Neural crest cell (in vitro differentiated cells): ENCODE measurements at regions not wholly inside any gene's neighbourhood (a gene's known extent, or its start where the extent isn't known, plus 50 kb on each side); places are given as distances from the start of the nearest gene placed in this dataset.
"Not testable (repeated sequence)": the region's sequence is repeated elsewhere in the genome, so short reads cannot be mapped to it uniquely, and the experiment has no call there.

Experiments used
- DNase-seq: peaks from one replicate; pipeline ENCODE4 v3.0.0; 2021; ENCODE audit warnings: low read depth, mixed read lengths, low spot score
- H3K27ac Mint-ChIP-seq: one replicate; pipeline ENCODE4 v1.8.0; 2021; ENCODE audit warnings: mild to moderate bottlenecking, mixed read lengths; ENCODE audit not compliant: unreplicated experiment
- H3K27me3 Mint-ChIP-seq: 2 replicates; pipeline ENCODE4 v1.8.0; 2021; ENCODE audit warnings: low read depth, mild to moderate bottlenecking, mixed read lengths
- H3K36me3 Mint-ChIP-seq: 2 replicates; pipeline ENCODE4 v1.8.0; 2021; ENCODE audit warnings: low read depth, mild to moderate bottlenecking, mixed read lengths
- H3K4me1 Mint-ChIP-seq: 2 replicates; pipeline ENCODE4 v1.8.0; 2021; ENCODE audit warnings: mixed read lengths
- H3K4me3 Mint-ChIP-seq: one replicate; pipeline ENCODE4 v1.8.0; 2021; ENCODE audit warnings: mild to moderate bottlenecking, mixed read lengths
- H3K9me3 Mint-ChIP-seq: 2 replicates; pipeline ENCODE4 v1.8.0; 2021; ENCODE audit warnings: mixed read lengths
- CTCF ChIP-seq: fragments of 200-600 bp; sonication (generic); conservative IDR thresholded peaks from 2 replicates; pipeline ENCODE4 v1.5.0; 2021; ENCODE audit warnings: antibody characterized with exemption, mild to moderate bottlenecking

DNA sequence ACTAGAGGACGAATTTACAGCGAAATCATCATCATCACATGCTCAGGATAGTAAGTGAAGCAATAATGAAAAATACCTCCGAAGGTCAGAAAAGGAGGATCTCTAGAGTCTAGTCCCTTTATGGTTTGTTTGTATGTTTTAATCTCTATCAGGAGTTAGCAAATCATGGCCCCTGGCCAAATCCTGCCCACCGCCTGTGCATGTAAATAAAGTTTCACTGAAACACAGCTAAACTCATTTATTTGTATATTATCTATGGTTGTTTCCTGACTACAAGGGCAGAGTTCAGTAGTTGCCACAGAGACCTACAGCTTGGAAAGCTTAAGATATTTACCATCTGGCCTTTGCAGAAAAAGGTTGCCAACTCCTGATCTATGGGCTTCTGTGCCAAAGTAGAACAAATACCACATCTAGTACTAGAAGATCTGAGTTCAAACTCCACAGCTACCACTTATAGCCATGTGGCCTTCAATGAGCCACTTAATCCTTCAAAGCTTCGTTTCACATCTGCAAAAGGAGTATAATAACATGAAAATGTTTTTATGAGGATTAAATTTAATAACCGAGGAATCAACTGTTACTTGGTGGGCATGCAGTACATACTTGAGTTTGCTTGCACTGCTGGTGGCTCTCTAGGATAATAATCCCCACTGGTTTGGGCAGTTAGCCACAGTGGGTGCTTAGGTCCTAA lies 94.0 kb upstream of the KIF26B start:
- TF ChIP-seq CTCF: no peak
- H3K27ac Mint-ChIP-seq: no peak overlapping the region

GRCh38 chr1:245059806-245060424 lies 94.9 kb upstream of the KIF26B start:
- TF ChIP-seq CTCF: no peak
- no peaks in the 10 kb centered on the region for H3K4me1 Mint-ChIP-seq
- no peak overlapping the region for H3K27ac Mint-ChIP-seq
- H3K4me3 Mint-ChIP-seq: no peak overlapping the region
- peaks cover 5% of the 10 kb centered on the region for H3K36me3 Mint-ChIP-seq
- H3K9me3 Mint-ChIP-seq: no peaks in the 10 kb centered on the region
- DNase-seq: no peak
- H3K27me3 Mint-ChIP-seq: no peaks in the 10 kb centered on the region

More for the DNA sequence above, 94.0 kb upstream of the KIF26B start:
- no peak for DNase-seq
- peaks cover 9% of the 10 kb centered on the region for H3K36me3 Mint-ChIP-seq
- H3K4me3 Mint-ChIP-seq: no peak overlapping the region
- no peaks in the 10 kb centered on the region for H3K4me1 Mint-ChIP-seq
- no peaks in the 10 kb centered on the region for H3K9me3 Mint-ChIP-seq
- H3K27me3 Mint-ChIP-seq: no peaks in the 10 kb centered on the region

- no peak for DNase-seq
- no peak for TF ChIP-seq CTCF
- Mint-ChIP-seq H3K4me3 (no peak overlapping the region), H3K27ac (no peak overlapping the region), H3K27me3 (no peaks in the 10 kb centered on the region), H3K9me3 (no peaks in the 10 kb centered on the region), H3K36me3 (peaks cover 13% of the 10 kb centered on the region), H3K4me1 (peaks cover 6% of the 10 kb centered on the region)
Observed at GRCh38 chr1:245058882-245059281, 95.9 kb upstream of the KIF26B start.

GRCh38 chr1:245058436-245058835 lies 96.3 kb upstream of the KIF26B start:
- no peak for DNase-seq
- Mint-ChIP-seq H3K27ac (no peak overlapping the region), H3K36me3 (peaks cover 13% of the 10 kb centered on the region), H3K4me3 (no peak overlapping the region), H3K4me1 (peaks cover 6% of the 10 kb centered on the region), H3K9me3 (no peaks in the 10 kb centered on the region), H3K27me3 (no peaks in the 10 kb centered on the region)
- no peak for TF ChIP-seq CTCF

DNA sequence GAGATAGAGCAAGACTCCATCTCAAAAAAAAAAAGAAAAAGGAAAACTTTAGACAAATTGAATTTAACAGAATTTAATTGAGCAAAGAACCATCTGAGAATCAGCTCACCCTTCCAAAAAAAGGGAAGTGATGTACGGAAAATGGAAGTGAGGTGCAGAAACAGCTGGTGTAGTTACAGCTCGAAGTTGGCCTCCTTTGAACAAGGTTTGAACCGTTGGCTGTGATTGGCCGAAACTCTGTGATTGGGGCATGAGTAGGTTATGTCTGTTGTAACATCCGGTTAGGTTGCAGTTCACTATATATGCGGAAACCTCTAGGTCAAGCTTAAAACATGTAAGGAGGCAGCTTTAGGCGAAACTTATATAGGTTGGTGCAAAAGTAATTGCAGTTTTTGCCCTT lies 97.9 kb upstream of the KIF26B start:
- H3K36me3 Mint-ChIP-seq: peaks cover 13% of the 10 kb centered on the region
- no peak overlapping the region for H3K4me3 Mint-ChIP-seq
- H3K4me1 Mint-ChIP-seq: peaks cover 8% of the 10 kb centered on the region
- no peaks in the 10 kb centered on the region for H3K9me3 Mint-ChIP-seq
- no peak for TF ChIP-seq CTCF
- H3K27ac Mint-ChIP-seq: no peak overlapping the region
- no peak for DNase-seq
- H3K27me3 Mint-ChIP-seq: no peaks in the 10 kb centered on the region

- Mint-ChIP-seq H3K4me1 (peaks cover 10% of the 10 kb centered on the region), H3K36me3 (peaks cover 13% of the 10 kb centered on the region)
- not testable (repeated sequence) for H3K27me3 Mint-ChIP-seq, H3K9me3 Mint-ChIP-seq, H3K4me3 Mint-ChIP-seq, H3K27ac Mint-ChIP-seq, DNase-seq
Observed at GRCh38 chr1:245056296-245056695, 98.5 kb upstream of the KIF26B start.
